Suprapubic skin (tissue), 4 donors: ENCODE measurements at regions not wholly inside any gene's neighbourhood (a gene's known extent, or its start where the extent isn't known, plus 50 kb on each side); places are given as distances from the start of the nearest gene placed in this dataset.

ENCODE experiments used
- POLR2A ChIP-seq, 2 donors: fragments of 450-650 bp; IDR thresholded peaks; one replicate each; pipeline ENCODE4 v1.6.1; 2017; ENCODE audit warnings: antibody characterized with exemption in 2 of 2, mild to moderate bottlenecking in 2 of 2, moderate library complexity in 2 of 2
- POLR2AphosphoS5 ChIP-seq, 3 donors: sonication (generic); formaldehyde crosslinking; IDR thresholded peaks; one replicate each; pipeline ENCODE4 v1.6.1; 2017; ENCODE audit warnings: antibody characterized with exemption in 3 of 3
- TF ChIP-seq, protein P1 (sequence below), 2 donors: fragments of 200-600 bp in 1 of 2; fragments of 450-650 bp in 1 of 2; sonication (generic) in 1 of 2; IDR thresholded peaks; one replicate each; pipeline ENCODE4 v1.5.1; 2016 to 2019; ENCODE audit warnings: antibody characterized with exemption in 2 of 2, mild to moderate bottlenecking in 1 of 2, moderate library complexity in 1 of 2

DNA sequence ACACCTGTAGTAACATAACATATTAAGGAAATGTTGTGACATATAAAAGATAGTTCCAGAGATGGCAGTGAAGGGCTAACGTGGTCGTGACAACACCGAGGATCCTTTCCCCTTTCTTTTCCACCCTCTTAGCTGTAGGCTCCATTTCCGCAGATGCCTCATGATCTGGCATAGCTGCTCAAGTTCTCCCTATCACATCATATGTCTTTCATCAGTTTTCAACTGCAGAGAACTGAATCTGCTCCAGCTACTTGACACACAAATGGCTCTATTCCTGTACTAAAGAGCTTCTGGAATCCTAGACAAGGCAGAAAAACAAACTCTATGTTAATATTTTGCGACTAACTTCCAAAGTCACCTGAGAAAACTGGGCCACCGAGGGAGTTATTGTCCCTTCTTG lies 275.0 kb upstream of the SLCO3A1 start:
- TF ChIP-seq, protein P1, sequence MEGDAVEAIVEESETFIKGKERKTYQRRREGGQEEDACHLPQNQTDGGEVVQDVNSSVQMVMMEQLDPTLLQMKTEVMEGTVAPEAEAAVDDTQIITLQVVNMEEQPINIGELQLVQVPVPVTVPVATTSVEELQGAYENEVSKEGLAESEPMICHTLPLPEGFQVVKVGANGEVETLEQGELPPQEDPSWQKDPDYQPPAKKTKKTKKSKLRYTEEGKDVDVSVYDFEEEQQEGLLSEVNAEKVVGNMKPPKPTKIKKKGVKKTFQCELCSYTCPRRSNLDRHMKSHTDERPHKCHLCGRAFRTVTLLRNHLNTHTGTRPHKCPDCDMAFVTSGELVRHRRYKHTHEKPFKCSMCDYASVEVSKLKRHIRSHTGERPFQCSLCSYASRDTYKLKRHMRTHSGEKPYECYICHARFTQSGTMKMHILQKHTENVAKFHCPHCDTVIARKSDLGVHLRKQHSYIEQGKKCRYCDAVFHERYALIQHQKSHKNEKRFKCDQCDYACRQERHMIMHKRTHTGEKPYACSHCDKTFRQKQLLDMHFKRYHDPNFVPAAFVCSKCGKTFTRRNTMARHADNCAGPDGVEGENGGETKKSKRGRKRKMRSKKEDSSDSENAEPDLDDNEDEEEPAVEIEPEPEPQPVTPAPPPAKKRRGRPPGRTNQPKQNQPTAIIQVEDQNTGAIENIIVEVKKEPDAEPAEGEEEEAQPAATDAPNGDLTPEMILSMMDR (IDR thresholded peaks at IDR 0.05): no peak
- TF ChIP-seq POLR2AphosphoS5 (IDR thresholded peaks at IDR 0.05) (no peak), POLR2A (IDR thresholded peaks at IDR 0.05) (no peak)
